Loucy (cell line): ENCODE measurements at regions not wholly inside any gene's neighbourhood (a gene's known extent, or its start where the extent isn't known, plus 50 kb on each side); places are given as distances from the start of the nearest gene placed in this dataset.
"Not testable (repeated sequence)": the region's sequence is repeated elsewhere in the genome, so short reads cannot be mapped to it uniquely, and the experiment has no call there.

Source experiments
- H2AFZ ChIP-seq: fragments of 200-600 bp; sonication (generic); 2 replicates; pipeline ENCODE4 v1.6.0; 2016; ENCODE audit warnings: antibody characterized with exemption, mild to moderate bottlenecking, low read length, moderate library complexity
- H3F3A ChIP-seq: fragments of 200-600 bp; 2 replicates; pipeline ENCODE4 v1.6.0; 2016; ENCODE audit warnings: antibody characterized with exemption, low read depth, mild to moderate bottlenecking
- H3K27me3 ChIP-seq: fragments of 200-600 bp; sonication (generic); 2 replicates; pipeline ENCODE4 v1.6.1; 2014; ENCODE audit warnings: low read length, mild to moderate bottlenecking; ENCODE audit not compliant: insufficient read depth, poor library complexity, severe bottlenecking
- H3K36me3 ChIP-seq: fragments of 200-600 bp; sonication (generic); 2 replicates; pipeline ENCODE4 v1.6.1; 2016; ENCODE audit warnings: low read length; ENCODE audit not compliant: insufficient read depth
- H3K4me1 ChIP-seq: fragments of 200-600 bp; sonication (generic); 2 replicates; pipeline ENCODE4 v1.5.1; 2014; ENCODE audit warnings: low read length, mild to moderate bottlenecking; ENCODE audit not compliant: insufficient read depth, poor library complexity, severe bottlenecking
- H3K4me2 ChIP-seq: fragments of 200-600 bp; sonication (generic); 2 replicates; pipeline ENCODE4 v1.6.0; 2014; ENCODE audit warnings: antibody characterized with exemption, low read length, low read depth, mild to moderate bottlenecking; ENCODE audit not compliant: poor library complexity, severe bottlenecking
- H3K4me3 ChIP-seq: fragments of 200-600 bp; sonication (generic); 2 replicates; pipeline ENCODE4 v1.5.1; 2014; ENCODE audit warnings: low read length, mild to moderate bottlenecking, mixed read lengths; ENCODE audit not compliant: poor library complexity, severe bottlenecking
- H3K79me2 ChIP-seq: fragments of 200-600 bp; sonication (generic); 2 replicates; pipeline ENCODE4 v1.6.1; 2014; ENCODE audit warnings: low read length; ENCODE audit not compliant: insufficient read depth
- H3K9ac ChIP-seq: fragments of 200-600 bp; sonication (generic); 2 replicates; pipeline ENCODE4 v1.6.0; 2014; ENCODE audit warnings: mild to moderate bottlenecking, low read depth, low read length, moderate library complexity; ENCODE audit not compliant: poor library complexity, severe bottlenecking
- H3K9me2 ChIP-seq: fragments of 200-600 bp; sonication (generic); replicated peaks from 2 replicates; pipeline ENCODE4 v1.6.1; 2016; ENCODE audit warnings: low read depth, low read length, mixed read lengths
- H3K9me3 ChIP-seq: fragments of 200-600 bp; sonication (generic); 2 replicates; pipeline ENCODE4 v1.6.1; 2014; ENCODE audit warnings: mild to moderate bottlenecking, antibody characterized with exemption, low read length, low read depth; ENCODE audit not compliant: insufficient read depth
- H4K20me1 ChIP-seq: fragments of 200-600 bp; sonication (generic); 2 replicates; pipeline ENCODE4 v1.6.0; 2014; ENCODE audit warnings: antibody characterized with exemption, low read length, mild to moderate bottlenecking; ENCODE audit not compliant: insufficient read depth, poor library complexity, severe bottlenecking
- EZH2phosphoT487 ChIP-seq: fragments of 200-600 bp; IDR thresholded peaks from 2 replicates; pipeline ENCODE4 v1.6.1; 2018; ENCODE audit warnings: antibody characterized with exemption, mild to moderate bottlenecking, moderate library complexity, borderline replicate concordance
- TF ChIP-seq, protein P1 (sequence below): fragments of 200-600 bp; sonication (generic); conservative IDR thresholded peaks from 2 replicates; pipeline ENCODE4 v1.5.1; 2014; ENCODE audit warnings: mild to moderate bottlenecking, antibody characterized with exemption, low read length

DNA sequence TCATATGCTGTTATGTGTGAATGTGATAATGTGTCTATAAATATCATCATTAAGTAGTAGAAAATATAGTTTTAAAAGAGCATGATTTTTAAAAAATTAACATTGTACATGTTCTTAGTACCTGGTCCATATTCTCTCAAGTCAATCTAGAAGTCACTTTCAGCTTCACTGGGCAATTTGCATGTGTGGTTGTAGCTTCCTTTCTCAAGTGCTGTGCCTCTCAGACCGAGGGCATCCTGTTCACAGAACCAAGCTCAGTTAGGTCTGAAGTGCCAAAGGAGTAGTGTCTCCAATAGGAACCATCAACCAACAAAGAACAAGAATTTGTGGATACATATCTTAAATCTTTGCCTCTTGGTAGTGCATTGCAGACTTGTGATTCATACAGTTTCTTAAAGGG, 541.8 kb upstream of the SLC10A2 start:
- Histone ChIP-seq H3K9me3 (no peaks in the 10 kb centered on the region), H3K4me1 (no peaks in the 10 kb centered on the region), H3F3A (no peaks in the 10 kb centered on the region), H3K36me3 (no peaks in the 10 kb centered on the region), H3K9me2 (no peaks in the 10 kb centered on the region), H3K4me3 (no peak overlapping the region), H3K9ac (no peak overlapping the region), H2AFZ (no peak overlapping the region), H3K27me3 (no peaks in the 10 kb centered on the region), H3K79me2 (no peaks in the 10 kb centered on the region), H4K20me1 (no peaks in the 10 kb centered on the region), H3K4me2 (no peak overlapping the region)
- TF ChIP-seq, protein P1, sequence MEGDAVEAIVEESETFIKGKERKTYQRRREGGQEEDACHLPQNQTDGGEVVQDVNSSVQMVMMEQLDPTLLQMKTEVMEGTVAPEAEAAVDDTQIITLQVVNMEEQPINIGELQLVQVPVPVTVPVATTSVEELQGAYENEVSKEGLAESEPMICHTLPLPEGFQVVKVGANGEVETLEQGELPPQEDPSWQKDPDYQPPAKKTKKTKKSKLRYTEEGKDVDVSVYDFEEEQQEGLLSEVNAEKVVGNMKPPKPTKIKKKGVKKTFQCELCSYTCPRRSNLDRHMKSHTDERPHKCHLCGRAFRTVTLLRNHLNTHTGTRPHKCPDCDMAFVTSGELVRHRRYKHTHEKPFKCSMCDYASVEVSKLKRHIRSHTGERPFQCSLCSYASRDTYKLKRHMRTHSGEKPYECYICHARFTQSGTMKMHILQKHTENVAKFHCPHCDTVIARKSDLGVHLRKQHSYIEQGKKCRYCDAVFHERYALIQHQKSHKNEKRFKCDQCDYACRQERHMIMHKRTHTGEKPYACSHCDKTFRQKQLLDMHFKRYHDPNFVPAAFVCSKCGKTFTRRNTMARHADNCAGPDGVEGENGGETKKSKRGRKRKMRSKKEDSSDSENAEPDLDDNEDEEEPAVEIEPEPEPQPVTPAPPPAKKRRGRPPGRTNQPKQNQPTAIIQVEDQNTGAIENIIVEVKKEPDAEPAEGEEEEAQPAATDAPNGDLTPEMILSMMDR = no peak
- TF ChIP-seq EZH2phosphoT487 = no peak

DNA sequence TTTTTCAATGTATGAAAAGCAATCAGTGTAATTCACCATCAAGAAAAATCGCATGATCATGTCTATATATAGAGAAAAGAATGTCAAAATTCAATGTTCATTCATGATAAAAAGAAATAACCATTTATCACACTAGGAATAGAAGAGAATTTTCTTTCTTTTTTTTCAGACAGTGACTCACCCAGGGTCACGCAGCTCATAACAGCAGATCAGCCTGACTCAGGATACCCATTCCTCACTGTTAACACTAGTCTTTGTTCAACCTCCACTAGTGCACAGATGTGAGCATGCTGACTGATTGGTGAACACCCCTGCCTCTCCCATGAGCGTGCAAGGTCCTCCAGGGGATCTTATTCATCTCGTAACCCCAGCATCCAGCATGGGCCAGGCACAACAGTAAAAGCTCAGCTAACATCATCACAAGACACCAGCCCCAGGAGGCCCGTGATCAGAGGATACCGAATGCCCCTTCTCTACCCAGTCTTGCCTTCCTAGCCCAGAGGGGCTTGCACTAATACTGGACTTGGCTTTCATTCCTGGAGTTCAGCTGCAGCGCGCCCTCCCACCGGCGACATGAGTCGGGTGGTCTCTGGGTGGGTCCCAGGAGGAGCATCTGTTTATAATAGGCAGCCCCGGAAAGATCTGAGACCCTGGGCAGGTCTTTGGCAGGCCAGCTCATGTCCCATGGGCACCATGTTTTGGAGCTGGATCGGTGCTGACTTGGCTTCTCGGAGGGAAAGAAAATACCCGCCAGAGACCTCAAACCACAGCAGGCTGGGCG, 539.5 kb upstream of the SLC10A2 start:
- Histone ChIP-seq H3K4me1 (no peaks in the 10 kb centered on the region), H3K27me3 (no peaks in the 10 kb centered on the region), H3K4me3 (no peak overlapping the region), H3K9ac (no peak overlapping the region), H3K9me2 (no peaks in the 10 kb centered on the region), H2AFZ (no peak overlapping the region), H4K20me1 (no peaks in the 10 kb centered on the region), H3K4me2 (no peak overlapping the region), H3F3A (no peaks in the 10 kb centered on the region), H3K9me3 (no peaks in the 10 kb centered on the region), H3K36me3 (no peaks in the 10 kb centered on the region), H3K79me2 (no peaks in the 10 kb centered on the region)
- TF ChIP-seq, protein P1 = no peak
- no peak for TF ChIP-seq EZH2phosphoT487

DNA sequence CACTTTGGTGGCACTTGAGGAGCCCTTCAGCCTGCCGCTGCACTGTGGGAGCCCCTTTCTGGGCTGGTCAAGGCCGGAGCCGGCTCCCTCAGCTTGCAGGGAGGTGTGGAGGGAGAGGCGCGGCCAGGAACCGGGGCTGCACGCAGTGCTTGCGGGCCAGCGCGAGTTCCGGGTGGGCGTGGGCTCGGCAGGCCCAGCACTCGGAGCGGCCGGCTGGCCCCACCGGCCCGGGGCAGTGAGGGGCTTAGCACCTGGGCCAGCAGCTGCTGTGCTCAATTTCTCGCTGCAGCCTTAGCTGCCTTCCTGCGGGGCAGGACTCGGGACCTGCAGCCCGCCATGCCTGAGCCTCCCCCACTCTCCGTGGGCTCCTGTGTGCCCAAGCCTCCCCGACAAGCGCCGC, 533.7 kb upstream of the SLC10A2 start:
- not testable (repeated sequence) for H2AFZ ChIP-seq, H3F3A ChIP-seq, H3K36me3 ChIP-seq, H3K9ac ChIP-seq, H3K9me3 ChIP-seq, H3K79me2 ChIP-seq, H3K9me2 ChIP-seq, H3K4me3 ChIP-seq, H3K27me3 ChIP-seq, H3K4me1 ChIP-seq, H4K20me1 ChIP-seq, H3K4me2 ChIP-seq

DNA sequence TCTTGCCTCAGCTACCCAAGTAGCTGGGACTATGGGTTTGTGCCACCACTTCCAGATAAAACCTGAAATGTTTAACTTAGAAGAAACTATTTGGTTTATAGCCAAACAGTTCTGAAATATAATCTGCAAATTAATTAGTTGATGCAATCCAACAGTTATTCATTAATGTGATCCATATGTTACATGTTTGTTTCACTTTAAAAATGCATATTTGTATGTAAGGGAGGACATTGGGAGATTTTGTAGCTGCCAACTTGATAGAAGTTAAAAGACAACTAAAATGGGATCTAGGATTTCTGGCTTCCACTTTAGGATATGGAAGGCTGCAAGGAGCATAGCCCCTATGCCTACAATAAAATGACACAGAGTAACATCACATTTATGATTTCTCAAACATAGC, 532.5 kb upstream of the SLC10A2 start:
- H3K9ac ChIP-seq = no peak overlapping the region
- H3F3A ChIP-seq = no peaks in the 10 kb centered on the region
- no peak for TF ChIP-seq EZH2phosphoT487
- TF ChIP-seq, protein P1 = no peak
- no peak overlapping the region for H3K4me2 ChIP-seq
- H3K36me3 ChIP-seq = no peaks in the 10 kb centered on the region
- no peaks in the 10 kb centered on the region for H3K9me3 ChIP-seq
- H3K27me3 ChIP-seq = no peaks in the 10 kb centered on the region
- no peaks in the 10 kb centered on the region for H3K9me2 ChIP-seq
- no peak overlapping the region for H2AFZ ChIP-seq
- H3K79me2 ChIP-seq = no peaks in the 10 kb centered on the region
- no peaks in the 10 kb centered on the region for H3K4me1 ChIP-seq
- no peaks in the 10 kb centered on the region for H4K20me1 ChIP-seq
- no peak overlapping the region for H3K4me3 ChIP-seq
